GM12878 (cell line): ENCODE measurements at regions not wholly inside any gene's neighbourhood (a gene's known extent, or its start where the extent isn't known, plus 50 kb on each side); places are given as distances from the start of the nearest gene placed in this dataset.

Source experiments
- ATAC-seq: fragments of 200-7000 bp; cut with Tn5 transposase; 3 replicates; pipeline ENCODE4 v1.9.1; 2020; ENCODE audit warnings: mild to moderate bottlenecking, moderate library complexity
- BruUV-seq: library from RNA; stranded (reverse); fragments of 400-500 nt; replicated peaks from 2 replicates; lab custom pipeline; 2021; lab: Mats Ljungman, UMichigan
- CTCF ChIA-PET: fragments of 300-600 bp; sonication (Branson Sonifier 250); formaldehyde crosslinking; extraction: SDS; loops from one replicate; lab custom pipeline; 2021; ENCODE audit warnings: inconsistent platforms; lab: Yijun Ruan, JAX
- POLR2A ChIA-PET: fragments of 350-600 bp; formaldehyde crosslinking; extraction: SDS; loops from one replicate; lab custom pipeline; 2021; ENCODE audit warnings: inconsistent platforms; lab: Charles Lee
- RAD21 ChIA-PET: fragments of 300-600 bp; sonication (Branson Sonifier 250); formaldehyde crosslinking; loops from one replicate; lab custom pipeline; 2023; ENCODE audit warnings: antibody characterized with exemption; ENCODE audit not compliant: unreplicated experiment; lab: Charles Lee
- SMC1A ChIA-PET: fragments of 300-600 bp; sonication (Branson Sonifier 250); formaldehyde crosslinking; loops from one replicate; lab custom pipeline; 2023; ENCODE audit not compliant: unreplicated experiment, uncharacterized antibody; lab: Charles Lee
- DNase-seq: peaks from one replicate; pipeline ENCODE4 v3.0.0-alpha.2; 2011; ENCODE audit warnings: low read depth, low spot score
- FAIRE-seq: peaks from 3 replicates; lab custom pipeline; 2011; peaks lifted over from hg19 to GRCh38; lab: Jason Lieb, UNC
- H2AFZ ChIP-seq: 2 replicates; pipeline ENCODE4 v1.6.0; 2011; ENCODE audit warnings: low read depth, low read length, control low read depth; ENCODE audit not compliant: control insufficient read depth
- H3K27ac ChIP-seq: 2 replicates; pipeline ENCODE4 v1.5.1; 2011; ENCODE audit warnings: control low read depth; ENCODE audit not compliant: control insufficient read depth, insufficient read depth
- H3K27me3 ChIP-seq, 2 experiments: replicated peaks in 1 of 2; 2 replicates each; pipeline versions ENCODE4 v1.6.0 to v1.6.1; 2011; ENCODE audit warnings: low read length in 1 of 2; ENCODE audit not compliant: control insufficient read depth in 2 of 2, insufficient read depth in 2 of 2
- H3K36me3 ChIP-seq, 2 experiments: 2 replicates each; pipeline ENCODE4 v1.5.1; 2011; ENCODE audit warnings: low read length in 1 of 2; ENCODE audit not compliant: control insufficient read depth in 2 of 2, insufficient read depth in 2 of 2
- H3K4me1 ChIP-seq: 2 replicates; pipeline ENCODE4 v1.6.1; 2011; ENCODE audit warnings: mild to moderate bottlenecking, low read length, moderate library complexity, mixed read lengths; ENCODE audit not compliant: control insufficient read depth, insufficient read depth
- H3K4me2 ChIP-seq: 2 replicates; pipeline ENCODE4 v1.6.0; 2011; ENCODE audit warnings: control low read depth; ENCODE audit not compliant: control insufficient read depth, insufficient read depth
- H3K4me3 ChIP-seq: fragments of 200-600 bp; sonication (generic); 2 replicates; pipeline ENCODE4 v1.5.1; 2016
- H3K79me2 ChIP-seq: 2 replicates; pipeline ENCODE4 v1.6.0; 2011; ENCODE audit warnings: low read length; ENCODE audit not compliant: control insufficient read depth, insufficient read depth
- H3K9ac ChIP-seq: 2 replicates; pipeline ENCODE4 v1.8.0; 2011; ENCODE audit warnings: low read length, control low read depth, mixed read lengths; ENCODE audit not compliant: control insufficient read depth, insufficient read depth
- H3K9me3 ChIP-seq: replicated peaks from 3 replicates; pipeline ENCODE4 v1.5.1; 2011; ENCODE audit warnings: mild to moderate bottlenecking, low read length; ENCODE audit not compliant: control insufficient read depth, insufficient read depth
- H4K20me1 ChIP-seq: 2 replicates; pipeline ENCODE4 v1.6.0; 2011; ENCODE audit not compliant: control insufficient read depth, insufficient read depth
- BCL3 ChIP-seq: IDR thresholded peaks from 2 replicates; pipeline ENCODE4 v1.6.1; 2011; ENCODE audit warnings: borderline replicate concordance, low read depth, mild to moderate bottlenecking, moderate library complexity, low read length; ENCODE audit not compliant: insufficient read depth, poor library complexity, severe bottlenecking
- BRCA1 ChIP-seq: IDR thresholded peaks from 2 replicates; pipeline ENCODE4 v1.6.1; 2011; ENCODE audit warnings: low read depth, low read length, improper control_type of control experiment
- CBX5 ChIP-seq: sonication (generic); IDR thresholded peaks from 2 replicates; pipeline ENCODE4 v1.6.1; 2016; ENCODE audit warnings: low read depth, moderate library complexity, mild to moderate bottlenecking, inconsistent platforms
- DPF2 ChIP-seq: fragments of 450-650 bp; IDR thresholded peaks from 2 replicates; pipeline ENCODE4 v1.6.1; 2017; ENCODE audit warnings: mild to moderate bottlenecking
- ELK1 ChIP-seq: IDR thresholded peaks from 2 replicates; pipeline ENCODE4 v1.6.1; 2012; ENCODE audit warnings: low read depth, low read length, improper control_type of control experiment
- HCFC1 ChIP-seq: fragments of 150-350 bp; IDR thresholded peaks from 2 replicates; pipeline ENCODE4 v1.6.1; 2014; ENCODE audit warnings: low read length
- NFYA ChIP-seq: IDR thresholded peaks from 2 replicates; pipeline ENCODE4 v1.6.1; 2011; ENCODE audit warnings: low read depth, mild to moderate bottlenecking, low read length, improper control_type of control experiment, borderline replicate concordance
- PAX8 ChIP-seq: fragments of 450-650 bp; IDR thresholded peaks from 2 replicates; pipeline ENCODE4 v1.6.1; 2017; ENCODE audit warnings: mild to moderate bottlenecking, moderate library complexity
- POLR2AphosphoS5 ChIP-seq: IDR thresholded peaks from 2 replicates; pipeline ENCODE4 v1.6.1; 2011; ENCODE audit warnings: mild to moderate bottlenecking, low read length, inconsistent platforms
- PRDM15 ChIP-seq: fragments of 450-650 bp; formaldehyde crosslinking; IDR thresholded peaks from 2 replicates; pipeline ENCODE4 v1.4.0; 2020; ENCODE audit warnings: mild to moderate bottlenecking, moderate library complexity
- REST ChIP-seq: IDR thresholded peaks from 2 replicates; pipeline ENCODE4 v1.6.1; 2012; ENCODE audit warnings: mild to moderate bottlenecking, low read depth, low read length
- SIX5 ChIP-seq: IDR thresholded peaks from 2 replicates; pipeline ENCODE4 v1.6.1; 2011; ENCODE audit warnings: mild to moderate bottlenecking, low read depth, low read length, moderate library complexity; ENCODE audit not compliant: severe bottlenecking
- TAF1 ChIP-seq: IDR thresholded peaks from 2 replicates; pipeline ENCODE4 v1.6.1; 2011; ENCODE audit warnings: mild to moderate bottlenecking, low read depth, low read length, borderline replicate concordance
- ZBED1 ChIP-seq: IDR thresholded peaks from 2 replicates; pipeline ENCODE4 v1.6.1; 2016; ENCODE audit warnings: borderline replicate concordance
- ZNF207 ChIP-seq: fragments of 450-650 bp; IDR thresholded peaks from 2 replicates; pipeline ENCODE4 v1.6.1; 2014; ENCODE audit warnings: antibody characterized with exemption, mild to moderate bottlenecking, borderline replicate concordance
- WGBS: methylation state at CpG from one replicate; pipeline ENCODE4 v1.1.6; 2016; ENCODE audit warnings: low lambda C conversion rate; ENCODE audit not compliant: insufficient replicate concordance, insufficient coverage; ENCODE audit errors: missing lambda C conversion rate; 5-methylcytosine and 5-hydroxymethylcytosine counted together
- in situ Hi-C: fragments of 300-500 bp; cut with MboI; formaldehyde crosslinking; loops from 9 replicates; pipeline ENCODE4 v1.14.3; 2018; ENCODE audit warnings: mixed read lengths
- intact Hi-C: fragments of 100-400 bp; cut with micrococcal nuclease; formaldehyde crosslinking; loops from one replicate; pipeline ENCODE4 v1.14.2; 2022; ENCODE audit not compliant: unreplicated experiment

- Histone ChIP-seq H3K27ac (no peak overlapping the region), H3K36me3 (no peaks in the 10 kb centered on the region), H4K20me1 (no peaks in the 10 kb centered on the region), H3K9ac (no peak overlapping the region), H3K9me3 (no peaks in the 10 kb centered on the region), H3K79me2 (no peaks in the 10 kb centered on the region), H3K4me1 (no peaks in the 10 kb centered on the region), H2AFZ (no peak overlapping the region), H3K27me3 (no peaks in the 10 kb centered on the region), H3K4me2 (no peak overlapping the region), H3K4me3 (no peak overlapping the region)
- intact Hi-C loops (no loop called here), in situ Hi-C loops (no loop called here)
- ChIA-PET CTCF (interaction anchor here (0.8 kb wide), 1 partner anchor 14 kb away, joined by 3 read pairs; no protein-coding TSS in a partner anchor), RAD21 (no interaction called here), POLR2A (no interaction called here), SMC1A (no interaction called here)
- BruUV-seq = no TSS peak
- no peak for TF ChIP-seq BCL3
- no peak for TF ChIP-seq CBX5
- no peak for TF ChIP-seq POLR2AphosphoS5
- TF ChIP-seq TAF1 = no peak
- TF ChIP-seq ZBED1 = no peak
- no peak for TF ChIP-seq PRDM15
- no peak for TF ChIP-seq NFYA
- no peak for TF ChIP-seq SIX5
- TF ChIP-seq ZNF207 = no peak
- no peak for TF ChIP-seq BRCA1
- TF ChIP-seq ELK1 = no peak
- TF ChIP-seq DPF2 = no peak
- no peak for TF ChIP-seq REST
- no peak for TF ChIP-seq HCFC1
- TF ChIP-seq PAX8 = no peak
- DNase-seq (no peak), FAIRE-seq (no peak), ATAC-seq (no peak)
- WGBS = 8% methylated on average over 4 of the region's 4 CpGs
These were observed 175.7 kb downstream of the FGF9 start for GRCh38 chr13:21846605-21847004.
